WERI-Rb-1 (cell line): ENCODE measurements at regions not wholly inside any gene's neighbourhood (a gene's known extent, or its start where the extent isn't known, plus 50 kb on each side); places are given as distances from the start of the nearest gene placed in this dataset.

ENCODE experiments used
- DNase-seq: peaks from one replicate; pipeline ENCODE4 v3.0.0-alpha.2; 2020
- H3K27ac ChIP-seq: fragments of 250-450 bp; sonication (Bioruptor Pico); 2 replicates; pipeline ENCODE4 v1.5.1; 2020; ENCODE audit warnings: mild to moderate bottlenecking, moderate library complexity
- H3K27me3 ChIP-seq: fragments of 250-450 bp; sonication (Bioruptor Pico); 2 replicates; pipeline ENCODE4 v1.5.1; 2021; ENCODE audit warnings: mild to moderate bottlenecking, low read depth, moderate library complexity; ENCODE audit not compliant: insufficient read depth, severe bottlenecking
- H3K36me3 ChIP-seq: fragments of 250-450 bp; sonication (Bioruptor Pico); 2 replicates; pipeline ENCODE4 v1.5.1; 2020; ENCODE audit warnings: mild to moderate bottlenecking, moderate library complexity
- H3K4me3 ChIP-seq: 2 replicates; pipeline ENCODE4 v1.5.1; 2011; ENCODE audit warnings: low read depth, mild to moderate bottlenecking, control low read depth, low read length
- H3K9me3 ChIP-seq: fragments of 250-450 bp; sonication (Bioruptor Pico); 2 replicates; pipeline ENCODE4 v1.5.1; 2021; ENCODE audit warnings: mild to moderate bottlenecking, moderate library complexity; ENCODE audit not compliant: severe bottlenecking
- CTCF ChIP-seq: IDR thresholded peaks from 2 replicates; pipeline ENCODE4 v1.5.1; 2011; ENCODE audit warnings: low read depth, mild to moderate bottlenecking, control low read depth, inconsistent platforms, low read length

GRCh38 chr7:108637049-108637621 is 67.5 kb downstream of the DNAJB9 start:
- no peaks in the 10 kb centered on the region for H3K9me3 ChIP-seq
- no peak for TF ChIP-seq CTCF
- no peaks in the 10 kb centered on the region for H3K27me3 ChIP-seq
- no peak for DNase-seq
- H3K4me3 ChIP-seq = no peak overlapping the region
- no peaks in the 10 kb centered on the region for H3K36me3 ChIP-seq
- no peak overlapping the region for H3K27ac ChIP-seq

- Histone ChIP-seq H3K4me3 (no peak overlapping the region), H3K27me3 (no peaks in the 10 kb centered on the region), H3K9me3 (no peaks in the 10 kb centered on the region), H3K36me3 (no peaks in the 10 kb centered on the region), H3K27ac (no peak overlapping the region)
- no peak for DNase-seq
- TF ChIP-seq CTCF = no peak
Measured at GRCh38 chr7:108642126-108642525, 72.5 kb downstream of the DNAJB9 start.

GRCh38 chr7:108643136-108643535 is 73.5 kb downstream of the DNAJB9 start:
- Histone ChIP-seq H3K4me3 (no peak overlapping the region), H3K27ac (no peak overlapping the region), H3K27me3 (no peaks in the 10 kb centered on the region), H3K36me3 (no peaks in the 10 kb centered on the region), H3K9me3 (no peaks in the 10 kb centered on the region)
- DNase-seq = no peak
- no peak for TF ChIP-seq CTCF

- Histone ChIP-seq H3K9me3 (no peaks in the 10 kb centered on the region), H3K27ac (no peak overlapping the region), H3K27me3 (no peaks in the 10 kb centered on the region), H3K4me3 (no peak overlapping the region), H3K36me3 (no peaks in the 10 kb centered on the region)
- no peak for DNase-seq
- TF ChIP-seq CTCF = no peak
Measured at GRCh38 chr7:108648989-108649388, 79.3 kb downstream of the DNAJB9 start.

- no peak for DNase-seq
- H3K36me3 ChIP-seq = no peaks in the 10 kb centered on the region
- no peak for TF ChIP-seq CTCF
- H3K27me3 ChIP-seq = no peaks in the 10 kb centered on the region
- H3K9me3 ChIP-seq = no peaks in the 10 kb centered on the region
- H3K27ac ChIP-seq = no peak overlapping the region
- H3K4me3 ChIP-seq = no peak overlapping the region
Measured at GRCh38 chr7:108650467-108650866, 80.8 kb downstream of the DNAJB9 start.

- Histone ChIP-seq H3K36me3 (no peaks in the 10 kb centered on the region), H3K27me3 (no peaks in the 10 kb centered on the region), H3K4me3 (no peak overlapping the region), H3K9me3 (no peaks in the 10 kb centered on the region), H3K27ac (no peak overlapping the region)
- DNase-seq = no peak
- TF ChIP-seq CTCF = no peak
Measured at GRCh38 chr7:108652886-108653285, 83.2 kb downstream of the DNAJB9 start.
